Endothelial cell of umbilical vein (primary cell): ENCODE measurements at regions not wholly inside any gene's neighbourhood (a gene's known extent, or its start where the extent isn't known, plus 50 kb on each side); places are given as distances from the start of the nearest gene placed in this dataset.

Source experiments
- BruUV-seq: library from RNA; stranded (reverse); fragments of 400-500 nt; replicated peaks from 2 replicates; lab custom pipeline; 2021; lab: Mats Ljungman, UMichigan
- CTCF ChIA-PET: fragments of 300-600, 350-600 bp; sonication (Branson Sonifier 250); formaldehyde crosslinking; loops from one replicate; lab custom pipeline; 2021; ENCODE audit warnings: antibody characterized with exemption, inconsistent platforms; lab: Charles Lee
- POLR2A ChIA-PET: fragments of 300-600, 350-600 bp; sonication (Branson Sonifier 250); formaldehyde crosslinking; loops from one replicate; lab custom pipeline; 2021; ENCODE audit warnings: antibody characterized with exemption, inconsistent platforms; lab: Charles Lee
- DNase-seq: peaks from one replicate; pipeline ENCODE4 v3.0.0-alpha.2; 2011; ENCODE audit warnings: low read depth, low spot score
- FAIRE-seq: peaks from 2 replicates; lab custom pipeline; 2011; peaks lifted over from hg19 to GRCh38; lab: Jason Lieb, UNC
- H2AFZ ChIP-seq: 2 replicates; pipeline ENCODE4 v1.6.0; 2012; ENCODE audit warnings: low read depth, low read length, control low read depth, inconsistent platforms
- H3K27ac ChIP-seq: 2 replicates; pipeline ENCODE4 v1.5.1; 2011; ENCODE audit warnings: low read depth, mild to moderate bottlenecking, control low read depth, low read length, moderate library complexity; ENCODE audit not compliant: insufficient read depth
- H3K27me3 ChIP-seq, 2 experiments: 2 replicates each; pipeline versions ENCODE4 v1.6.0 to v1.6.1; 2011; ENCODE audit warnings: low read length in 2 of 2, mixed read lengths in 1 of 2; ENCODE audit not compliant: control insufficient read depth in 2 of 2, insufficient read depth in 2 of 2
- H3K36me3 ChIP-seq, 2 experiments: 2 replicates in 1 of 2; 3 replicates in 1 of 2; pipeline ENCODE4 v1.5.1; 2011; ENCODE audit warnings: low read length in 2 of 2, mild to moderate bottlenecking in 1 of 2, moderate library complexity in 1 of 2; ENCODE audit not compliant: control insufficient read depth in 2 of 2, insufficient read depth in 2 of 2; ENCODE audit errors: extremely low read depth in 1 of 2
- H3K4me1 ChIP-seq: 3 replicates; pipeline ENCODE4 v1.5.1; 2011; ENCODE audit warnings: mild to moderate bottlenecking, low read length; ENCODE audit not compliant: control insufficient read depth, insufficient read depth; ENCODE audit errors: extremely low read depth
- H3K4me2 ChIP-seq: 2 replicates; pipeline ENCODE4 v1.6.1; 2011; ENCODE audit warnings: low read length, control low read depth, mixed read lengths; ENCODE audit not compliant: insufficient read depth
- H3K4me3 ChIP-seq, 3 experiments: fragments of 200-600 bp in 1 of 3; sonication (generic), shearing (Covaris generic) in 1 of 3; replicated peaks in 1 of 3; 2 replicates each; pipeline ENCODE4 v1.5.1; 2011 to 2016; ENCODE audit warnings: control low read depth in 3 of 3, low read length in 3 of 3, mild to moderate bottlenecking in 2 of 3, inconsistent platforms in 1 of 3, low read depth in 1 of 3, moderate library complexity in 1 of 3; ENCODE audit not compliant: insufficient read depth in 1 of 3
- H3K79me2 ChIP-seq: 2 replicates; pipeline ENCODE4 v1.6.0; 2012; ENCODE audit warnings: low read length, inconsistent platforms; ENCODE audit not compliant: control insufficient read depth, insufficient read depth
- H3K9ac ChIP-seq: replicated peaks from 2 replicates; pipeline ENCODE3; 2011; ENCODE audit warnings: low read length, control low read depth; ENCODE audit not compliant: insufficient read depth; ENCODE audit errors: extremely low read depth
- H3K9me1 ChIP-seq: replicated peaks from 3 replicates; pipeline ENCODE4 v1.6.0; 2011; ENCODE audit warnings: mild to moderate bottlenecking, low read length; ENCODE audit not compliant: control insufficient read depth, insufficient read depth; ENCODE audit errors: extremely low read depth
- H3K9me3 ChIP-seq: replicated peaks from 2 replicates; pipeline ENCODE4 v1.5.1; 2012; ENCODE audit warnings: low read length, inconsistent platforms; ENCODE audit not compliant: control insufficient read depth, insufficient read depth
- H4K20me1 ChIP-seq: replicated peaks from 2 replicates; pipeline ENCODE3; 2011; ENCODE audit warnings: mild to moderate bottlenecking, low read length; ENCODE audit not compliant: control insufficient read depth, insufficient read depth; ENCODE audit errors: extremely low read depth
- CTCF ChIP-seq, 2 donors: IDR thresholded peaks; 1 replicate in 1 of 2; 2 replicates in 1 of 2; pipeline ENCODE4 v1.5.1; 2011; ENCODE audit warnings: low read length in 2 of 2, mild to moderate bottlenecking in 2 of 2, moderate library complexity in 2 of 2, control low read depth in 1 of 2, inconsistent platforms in 1 of 2, low read depth in 1 of 2; ENCODE audit not compliant: insufficient read depth in 1 of 2; ENCODE audit errors: extremely low read depth in 1 of 2
- EZH2 ChIP-seq: IDR thresholded peaks from 2 replicates; pipeline ENCODE4 v1.6.1; 2012; ENCODE audit warnings: borderline replicate concordance, low read depth, mild to moderate bottlenecking, moderate library complexity, low read length, inconsistent platforms; ENCODE audit not compliant: severe bottlenecking
- FOS ChIP-seq: IDR thresholded peaks from 2 replicates; pipeline ENCODE4 v1.6.1; 2011; ENCODE audit warnings: mild to moderate bottlenecking, low read length, moderate library complexity, borderline replicate concordance; ENCODE audit not compliant: insufficient read depth
- GATA2 ChIP-seq: IDR thresholded peaks from 2 replicates; pipeline ENCODE4 v1.7.0; 2011; ENCODE audit warnings: low read depth, mild to moderate bottlenecking, moderate library complexity, mixed read lengths, low read length; ENCODE audit not compliant: insufficient read length, insufficient read depth
- JUN ChIP-seq: IDR thresholded peaks from 2 replicates; pipeline ENCODE4 v1.6.1; 2011; ENCODE audit warnings: borderline replicate concordance, low read depth; ENCODE audit not compliant: insufficient read length, insufficient read depth
- MAX ChIP-seq: IDR thresholded peaks from 2 replicates; pipeline ENCODE4 v1.6.1; 2011; ENCODE audit not compliant: insufficient read depth, insufficient read length
- MYC ChIP-seq: IDR thresholded peaks from one replicate; pipeline ENCODE4 v1.6.1; 2011; ENCODE audit warnings: mild to moderate bottlenecking, low read depth, low read length
- POLR2A ChIP-seq: IDR thresholded peaks from 2 replicates; pipeline ENCODE4 v1.6.1; 2012; ENCODE audit warnings: low read depth, mild to moderate bottlenecking, control low read depth, low read length
- POLR2AphosphoS5 ChIP-seq: IDR thresholded peaks from 2 replicates; pipeline ENCODE4 v1.6.1; 2012; ENCODE audit warnings: low read depth, mild to moderate bottlenecking, control low read depth, low read length, moderate library complexity; ENCODE audit not compliant: insufficient read depth
- dilution Hi-C: fragments of 300-500 bp; cut with MboI; formaldehyde crosslinking; loops from one replicate; pipeline ENCODE4 v1.15.0; 2019; ENCODE audit warnings: low sequenced_read_pairs; ENCODE audit not compliant: extremely low pct_ligation_motif_present
- intact Hi-C: fragments of 100-400 bp; cut with micrococcal nuclease; formaldehyde crosslinking; loops from one replicate; pipeline ENCODE4 v1.10.0; 2022

GRCh38 chr4:181753207-181753606 lies 490.0 kb upstream of the TENM3 start:
- Histone ChIP-seq H2AFZ (no peak overlapping the region), H3K27me3 (no peaks in the 10 kb centered on the region), H3K9me3 (peaks cover 7% of the 10 kb centered on the region), H4K20me1 (no peaks in the 10 kb centered on the region), H3K9ac (no peak overlapping the region), H3K4me1 (no peaks in the 10 kb centered on the region), H3K27ac (no peak overlapping the region), H3K36me3 (no peaks in the 10 kb centered on the region), H3K4me3 (no peak overlapping the region), H3K79me2 (no peaks in the 10 kb centered on the region), H3K9me1 (no peaks in the 10 kb centered on the region), H3K4me2 (no peak overlapping the region)
- CTCF ChIA-PET: no interaction called here
- DNase-seq (no peak), FAIRE-seq (no peak)
- intact Hi-C loops (no loop called here), dilution Hi-C loops (no loop called here)
- POLR2A ChIA-PET: no interaction called here
- no TSS peak for BruUV-seq
- TF ChIP-seq POLR2AphosphoS5 (no peak), JUN (no peak), GATA2 (no peak)

GRCh38 chr4:181755846-181756245 lies 487.4 kb upstream of the TENM3 start:
- Histone ChIP-seq H3K79me2 (no peaks in the 10 kb centered on the region), H3K36me3 (no peaks in the 10 kb centered on the region), H3K9me1 (no peaks in the 10 kb centered on the region), H3K27me3 (no peaks in the 10 kb centered on the region), H3K9me3 (peaks cover 4% of the 10 kb centered on the region), H4K20me1 (no peaks in the 10 kb centered on the region), H3K4me2 (no peak overlapping the region), H3K4me1 (no peaks in the 10 kb centered on the region), H3K9ac (no peak overlapping the region), H3K4me3 (no peak overlapping the region), H2AFZ (no peak overlapping the region), H3K27ac (no peak overlapping the region)
- intact Hi-C loops: no loop called here
- FAIRE-seq (no peak), DNase-seq (no peak)
- BruUV-seq: no TSS peak
- CTCF ChIA-PET: no interaction called here
- dilution Hi-C loops: no loop called here
- POLR2A ChIA-PET: no interaction called here
- TF ChIP-seq POLR2A (no peak), EZH2 (no peak), MYC (no peak), MAX (no peak), FOS (no peak), GATA2 (no peak), POLR2AphosphoS5 (no peak), JUN (no peak), CTCF (IDR thresholded peaks at IDR 0.05; ENCODE audit: extremely low read depth in 1 of 2, insufficient read depth in 1 of 2, low read depth in 1 of 2, low read length in 2 of 2) (no peak)
